Activated CD4-positive, alpha-beta T cell treated with anti-CD3 and anti-CD28 coated beads, Interleukin-2, amount 10 ng/mL, durations not matched to agents 7 days and 5 days (primary cell): ENCODE measurements at regions not wholly inside any gene's neighbourhood (a gene's known extent, or its start where the extent isn't known, plus 50 kb on each side); places are given as distances from the start of the nearest gene placed in this dataset.

ENCODE experiments used
- CTCF ChIA-PET: fragments of 350-600 bp; sonication (Branson Sonifier 250); formaldehyde crosslinking; loops from one replicate; lab custom pipeline; 2021; ENCODE audit warnings: antibody characterized with exemption; lab: Charles Lee
- POLR2A ChIA-PET: fragments of 350-600 bp; sonication (Branson Sonifier 250); formaldehyde crosslinking; loops from one replicate; lab custom pipeline; 2021; ENCODE audit warnings: antibody characterized with exemption; lab: Charles Lee
- DNase-seq: peaks from one replicate; pipeline ENCODE4 v3.0.0-alpha.2; 2020
- H3K27ac Mint-ChIP-seq: one replicate; pipeline ENCODE4 v1.8.0; 2021; ENCODE audit warnings: mild to moderate bottlenecking, moderate library complexity, mixed read lengths
- H3K27me3 Mint-ChIP-seq: one replicate; pipeline ENCODE4 v1.8.0; 2021; ENCODE audit warnings: mixed read lengths
- H3K36me3 Mint-ChIP-seq: one replicate; pipeline ENCODE4 v1.8.0; 2021; ENCODE audit warnings: low read depth, mixed read lengths
- H3K4me1 Mint-ChIP-seq: one replicate; pipeline ENCODE4 v1.8.0; 2021; ENCODE audit warnings: mixed read lengths
- H3K4me3 Mint-ChIP-seq: one replicate; pipeline ENCODE4 v1.8.0; 2021; ENCODE audit warnings: mild to moderate bottlenecking, moderate library complexity, mixed read lengths
- H3K9me3 Mint-ChIP-seq: one replicate; pipeline ENCODE4 v1.8.0; 2021; ENCODE audit warnings: mixed read lengths

DNA sequence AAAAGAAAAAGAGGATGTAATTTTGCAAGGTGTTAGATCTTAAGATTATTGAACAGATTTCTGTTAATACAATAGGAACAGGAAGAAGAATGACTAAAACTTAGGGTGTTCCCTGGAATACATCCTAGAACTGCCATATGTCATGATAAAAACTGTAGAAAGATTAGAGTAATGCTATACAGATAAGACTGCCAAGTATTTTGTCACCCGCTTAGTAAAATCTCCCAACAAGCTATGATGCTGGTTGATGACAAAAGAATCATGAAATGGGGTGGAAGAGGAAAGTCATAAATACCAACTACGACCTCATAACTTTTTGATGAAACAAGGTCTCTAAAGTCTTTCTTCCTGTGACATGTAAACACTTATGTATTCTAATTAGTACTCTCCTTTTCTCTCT lies 163.6 kb upstream of the COL3A1 start:
- Mint-ChIP-seq H3K27me3 (no peaks in the 10 kb centered on the region), H3K36me3 (no peaks in the 10 kb centered on the region)
- CTCF ChIA-PET: no interaction called here

DNA sequence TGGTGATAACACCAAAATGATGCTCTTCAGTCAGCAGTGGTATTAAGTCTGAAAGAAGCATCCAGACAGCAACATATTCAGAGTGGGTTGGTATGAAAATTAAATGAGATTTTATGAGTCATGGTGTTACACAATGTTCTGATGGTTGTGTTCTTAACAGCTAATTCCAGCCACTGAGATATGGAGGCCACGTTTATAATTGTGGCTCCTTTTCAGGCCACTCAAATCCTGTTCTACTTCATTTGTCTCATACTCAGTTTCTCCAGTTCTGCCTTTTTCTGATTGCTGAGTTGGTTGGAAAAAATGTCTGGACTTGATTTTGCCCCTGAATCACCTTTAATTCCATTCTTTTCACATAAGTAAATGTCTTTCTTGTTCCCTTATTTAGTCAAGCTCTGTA lies 162.7 kb upstream of the COL3A1 start:
- H3K4me3 Mint-ChIP-seq: no peak overlapping the region
- H3K4me1 Mint-ChIP-seq: no peaks in the 10 kb centered on the region
- no peak for DNase-seq
- no peaks in the 10 kb centered on the region for H3K27me3 Mint-ChIP-seq
- H3K27ac Mint-ChIP-seq: no peak overlapping the region
- ChIA-PET POLR2A (no interaction called here), CTCF (no interaction called here)
- no peaks in the 10 kb centered on the region for H3K36me3 Mint-ChIP-seq
- H3K9me3 Mint-ChIP-seq: no peaks in the 10 kb centered on the region

More for the DNA sequence above, 163.6 kb upstream of the COL3A1 start:
- Mint-ChIP-seq H3K9me3 (no peaks in the 10 kb centered on the region), H3K4me3 (no peak overlapping the region), H3K4me1 (no peaks in the 10 kb centered on the region), H3K27ac (no peak overlapping the region)
- DNase-seq: no peak
- POLR2A ChIA-PET: no interaction called here

DNA sequence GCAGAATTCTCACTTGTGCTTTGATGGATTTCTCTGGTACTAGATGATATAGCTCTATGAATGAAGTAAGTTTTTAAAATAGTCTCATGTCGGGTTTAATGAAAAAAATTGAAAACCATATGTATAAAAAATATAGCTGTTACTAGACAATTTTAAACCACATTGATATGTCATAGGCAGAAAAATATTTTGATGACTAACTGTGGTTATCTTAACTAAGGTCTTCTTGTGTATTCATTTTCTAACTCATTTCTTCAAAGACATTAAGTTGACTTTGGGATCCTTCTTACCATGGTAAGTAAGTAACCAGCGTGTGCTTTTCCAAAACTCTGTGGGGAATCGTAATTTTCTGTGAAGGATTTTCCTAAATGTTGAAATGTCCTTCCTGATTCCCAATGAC lies 160.9 kb upstream of the COL3A1 start:
- CTCF ChIA-PET: no interaction called here
- H3K27ac Mint-ChIP-seq: no peak overlapping the region
- no peak for DNase-seq
- H3K27me3 Mint-ChIP-seq: no peaks in the 10 kb centered on the region
- no peaks in the 10 kb centered on the region for H3K36me3 Mint-ChIP-seq
- no peaks in the 10 kb centered on the region for H3K9me3 Mint-ChIP-seq
- POLR2A ChIA-PET: no interaction called here
- H3K4me3 Mint-ChIP-seq: no peak overlapping the region
- H3K4me1 Mint-ChIP-seq: no peaks in the 10 kb centered on the region

DNA sequence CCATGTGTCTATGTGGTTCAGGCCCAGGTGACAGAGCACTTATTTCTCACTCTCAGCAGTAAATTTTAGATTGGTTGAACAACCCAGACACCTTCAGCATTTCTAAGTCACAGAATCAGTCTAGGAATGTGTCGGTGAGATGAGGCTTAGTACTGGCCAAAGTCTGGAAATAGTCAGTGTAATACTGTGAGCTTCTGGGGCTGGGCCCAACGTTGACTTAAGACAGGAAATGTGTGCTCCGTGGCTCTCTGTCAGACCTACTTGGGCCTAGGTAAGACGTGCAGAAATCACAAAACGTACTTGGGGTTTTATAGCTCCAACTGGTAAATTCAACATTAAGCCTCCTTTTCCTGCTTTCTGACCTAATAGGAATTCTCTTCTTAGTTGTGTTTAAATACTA lies 160.3 kb upstream of the COL3A1 start:
- no peak for DNase-seq
- H3K36me3 Mint-ChIP-seq: no peaks in the 10 kb centered on the region
- ChIA-PET POLR2A (no interaction called here), CTCF (no interaction called here)
- no peaks in the 10 kb centered on the region for H3K4me1 Mint-ChIP-seq
- H3K9me3 Mint-ChIP-seq: no peaks in the 10 kb centered on the region
- no peak overlapping the region for H3K4me3 Mint-ChIP-seq
- H3K27ac Mint-ChIP-seq: no peak overlapping the region
- no peaks in the 10 kb centered on the region for H3K27me3 Mint-ChIP-seq

DNA sequence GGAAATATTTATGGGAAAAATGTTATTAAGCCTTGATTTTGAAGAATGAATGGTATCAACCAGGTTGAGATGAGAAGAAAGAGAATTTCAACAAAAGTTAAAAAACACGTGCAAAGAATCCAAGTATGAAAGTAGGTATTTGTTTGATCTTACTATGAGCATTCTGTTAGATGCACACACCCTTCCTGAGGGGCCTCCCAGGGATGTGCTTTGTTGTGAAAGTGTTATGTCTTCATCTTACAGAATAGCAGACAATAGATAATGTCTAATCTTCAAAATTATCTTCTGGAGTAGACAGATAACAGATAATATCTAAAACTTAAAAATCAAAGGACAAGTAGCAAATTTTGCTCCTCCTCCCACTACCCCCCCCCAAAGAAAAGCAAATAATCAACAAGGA lies 155.2 kb upstream of the COL3A1 start:
- DNase-seq: no peak
- CTCF ChIA-PET: no interaction called here
- H3K4me3 Mint-ChIP-seq: no peak overlapping the region
- no peaks in the 10 kb centered on the region for H3K36me3 Mint-ChIP-seq
- H3K9me3 Mint-ChIP-seq: no peaks in the 10 kb centered on the region
- no peaks in the 10 kb centered on the region for H3K4me1 Mint-ChIP-seq
- H3K27ac Mint-ChIP-seq: no peak overlapping the region
- POLR2A ChIA-PET: no interaction called here
- H3K27me3 Mint-ChIP-seq: no peaks in the 10 kb centered on the region

DNA sequence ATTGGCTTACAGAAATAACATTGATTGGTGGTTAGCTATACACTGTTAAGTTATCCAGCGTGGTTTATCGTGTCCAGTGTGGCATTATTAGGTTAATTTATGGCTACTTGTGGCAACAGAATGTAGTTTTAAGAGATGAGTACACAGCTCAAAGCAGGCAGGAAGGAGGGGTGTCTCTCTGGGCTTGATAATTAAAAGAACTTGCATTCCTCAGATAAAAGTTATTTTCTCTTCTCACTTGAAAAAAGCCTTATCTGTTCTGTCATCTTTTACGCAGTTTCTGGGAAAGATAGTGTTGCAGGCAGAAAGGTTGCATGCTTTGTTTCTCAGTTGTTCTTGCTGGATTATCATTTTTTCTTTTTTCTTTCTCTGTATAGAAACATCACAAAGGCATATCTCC lies 154.4 kb upstream of the COL3A1 start:
- no peaks in the 10 kb centered on the region for H3K9me3 Mint-ChIP-seq
- H3K27ac Mint-ChIP-seq: no peak overlapping the region
- POLR2A ChIA-PET: no interaction called here
- H3K27me3 Mint-ChIP-seq: no peaks in the 10 kb centered on the region
- no peak for DNase-seq
- H3K4me3 Mint-ChIP-seq: no peak overlapping the region
- CTCF ChIA-PET: no interaction called here
- no peaks in the 10 kb centered on the region for H3K36me3 Mint-ChIP-seq
- no peaks in the 10 kb centered on the region for H3K4me1 Mint-ChIP-seq

DNA sequence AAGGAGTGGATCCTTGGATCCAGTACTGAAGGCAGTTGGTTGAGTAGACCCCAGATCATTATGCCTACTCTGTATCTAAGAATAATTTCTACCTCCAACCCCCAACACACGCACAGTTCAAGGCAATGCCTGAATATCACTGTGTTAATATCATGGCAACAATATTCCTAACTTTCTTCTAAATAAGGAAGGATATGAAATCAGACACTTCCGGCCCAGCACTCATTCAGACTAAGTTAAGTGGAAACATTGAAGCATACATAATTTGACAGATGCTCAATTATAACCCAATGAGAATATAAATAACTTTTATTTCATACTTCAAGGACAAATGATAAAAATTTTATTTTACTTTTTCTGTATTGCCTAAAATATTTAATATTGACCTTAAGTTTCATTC lies 153.6 kb upstream of the COL3A1 start:
- Mint-ChIP-seq H3K27me3 (no peaks in the 10 kb centered on the region), H3K4me1 (no peaks in the 10 kb centered on the region), H3K4me3 (no peak overlapping the region), H3K36me3 (no peaks in the 10 kb centered on the region), H3K27ac (no peak overlapping the region), H3K9me3 (no peaks in the 10 kb centered on the region)
- DNase-seq: no peak
- POLR2A ChIA-PET: no interaction called here
- CTCF ChIA-PET: no interaction called here

DNA sequence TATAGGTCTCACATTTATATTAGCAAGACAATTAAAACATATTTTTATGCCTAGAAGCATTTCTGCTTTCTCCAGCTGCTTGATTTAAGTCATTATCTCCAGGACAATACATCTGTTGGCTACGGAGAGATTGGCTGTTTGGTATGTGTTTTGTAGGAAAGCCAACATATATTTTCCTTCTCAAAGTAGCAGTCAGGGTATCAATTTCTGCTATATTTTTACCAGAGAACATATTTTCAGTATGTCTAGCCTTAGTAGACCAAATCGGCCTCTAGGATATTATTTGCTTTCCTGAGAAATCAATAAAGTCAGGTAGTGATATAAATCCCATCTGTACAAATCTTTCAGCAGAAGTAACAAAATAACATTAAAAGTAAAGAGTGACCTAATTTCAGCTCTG lies 150.0 kb upstream of the COL3A1 start:
- no peaks in the 10 kb centered on the region for H3K9me3 Mint-ChIP-seq
- no peaks in the 10 kb centered on the region for H3K4me1 Mint-ChIP-seq
- no peaks in the 10 kb centered on the region for H3K36me3 Mint-ChIP-seq
- no peak overlapping the region for H3K27ac Mint-ChIP-seq
- POLR2A ChIA-PET: no interaction called here
- DNase-seq: no peak
- H3K4me3 Mint-ChIP-seq: no peak overlapping the region
- no peaks in the 10 kb centered on the region for H3K27me3 Mint-ChIP-seq
- CTCF ChIA-PET: no interaction called here

DNA sequence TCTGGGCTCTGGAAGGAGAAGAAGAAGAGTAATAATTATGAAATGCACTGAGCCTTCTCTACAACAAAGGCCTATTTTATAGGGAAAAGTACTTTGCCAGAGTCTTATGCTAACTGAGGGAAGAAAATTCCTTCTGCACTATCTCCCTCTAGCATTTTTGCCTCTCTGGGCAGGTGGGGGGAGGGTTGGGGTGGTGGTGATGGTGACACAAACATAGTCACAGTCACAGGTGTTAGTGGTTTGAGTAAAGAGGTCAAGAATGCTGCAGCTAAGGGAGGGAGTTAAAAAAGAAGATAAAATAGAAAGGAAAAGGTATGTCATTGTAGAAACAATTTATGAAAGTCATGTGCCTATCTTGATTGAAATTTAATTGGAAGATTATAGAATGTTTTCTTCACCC lies 140.8 kb upstream of the COL3A1 start:
- Mint-ChIP-seq H3K9me3 (peaks cover 8% of the 10 kb centered on the region), H3K36me3 (no peaks in the 10 kb centered on the region), H3K4me1 (no peaks in the 10 kb centered on the region), H3K27ac (no peak overlapping the region), H3K27me3 (no peaks in the 10 kb centered on the region), H3K4me3 (no peak overlapping the region)
- no peak for DNase-seq
- ChIA-PET POLR2A (no interaction called here), CTCF (no interaction called here)

DNA sequence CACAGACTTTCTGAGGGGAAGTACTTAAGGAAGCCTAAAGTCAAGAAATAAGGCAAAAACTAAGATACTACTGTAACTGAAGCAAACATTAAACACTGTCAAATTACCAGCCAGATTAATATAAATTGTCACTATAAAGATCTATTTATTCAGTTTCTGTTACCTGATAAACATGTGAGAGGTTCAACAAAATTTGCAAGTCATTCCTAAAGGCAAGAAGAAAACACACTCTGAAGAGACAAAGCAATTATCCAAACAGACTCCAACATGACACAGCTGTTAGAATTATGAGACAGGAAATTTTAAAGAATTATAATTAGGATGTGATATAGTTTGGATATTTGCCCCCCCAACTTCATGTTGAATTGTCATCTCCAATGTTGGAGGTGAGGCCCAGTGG lies 140.4 kb upstream of the COL3A1 start:
- H3K27me3 Mint-ChIP-seq: no peaks in the 10 kb centered on the region
- H3K4me1 Mint-ChIP-seq: no peaks in the 10 kb centered on the region
- CTCF ChIA-PET: no interaction called here
- H3K27ac Mint-ChIP-seq: no peak overlapping the region
- peaks cover 10% of the 10 kb centered on the region for H3K9me3 Mint-ChIP-seq
- no peak for DNase-seq
- H3K4me3 Mint-ChIP-seq: no peak overlapping the region
- H3K36me3 Mint-ChIP-seq: no peaks in the 10 kb centered on the region
- POLR2A ChIA-PET: no interaction called here

DNA sequence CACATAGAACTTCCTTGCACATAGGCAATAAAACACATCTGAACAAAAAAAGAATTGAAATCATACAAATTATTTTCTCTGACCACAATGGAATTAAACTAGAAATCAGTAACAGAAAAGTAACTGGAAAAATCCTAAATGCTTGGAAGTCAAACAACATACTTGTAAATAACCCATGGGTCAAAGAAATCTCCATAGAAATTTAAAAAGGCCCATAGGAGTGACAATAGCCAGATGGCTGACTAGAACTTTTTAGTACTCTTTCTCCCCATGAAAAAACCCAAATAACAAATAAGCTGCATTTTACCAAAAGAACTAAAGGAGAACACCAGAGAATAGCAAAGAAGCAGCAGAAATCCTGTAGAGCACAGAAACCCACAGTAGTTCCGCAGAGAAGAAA lies 139.2 kb upstream of the COL3A1 start:
- Mint-ChIP-seq H3K9me3 (peaks cover 12% of the 10 kb centered on the region), H3K27ac (no peak overlapping the region), H3K36me3 (no peaks in the 10 kb centered on the region), H3K4me1 (no peaks in the 10 kb centered on the region), H3K27me3 (no peaks in the 10 kb centered on the region), H3K4me3 (no peak overlapping the region)
- POLR2A ChIA-PET: no interaction called here
- CTCF ChIA-PET: no interaction called here
- DNase-seq: no peak

DNA sequence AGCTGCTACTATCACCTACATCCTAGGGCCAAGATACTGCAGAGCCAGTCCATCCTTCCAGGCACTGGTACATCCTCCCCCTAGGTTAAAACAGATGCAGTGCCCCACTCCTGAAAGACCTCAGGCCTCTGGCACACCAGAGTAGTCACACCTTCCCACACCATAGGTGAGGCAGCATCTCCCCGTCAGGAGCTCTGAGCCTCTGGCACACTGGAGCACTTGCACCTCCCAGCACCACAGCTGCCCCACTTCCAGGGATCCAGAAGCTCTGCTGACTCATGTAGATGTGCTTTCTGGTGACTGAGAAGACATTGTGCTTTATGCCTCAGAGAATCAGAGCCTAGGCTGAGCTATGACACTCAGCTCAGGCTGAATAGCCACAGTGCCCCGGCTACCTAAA lies 138.4 kb upstream of the COL3A1 start:
- DNase-seq: no peak
- H3K27me3 Mint-ChIP-seq: no peaks in the 10 kb centered on the region
- CTCF ChIA-PET: no interaction called here
- H3K36me3 Mint-ChIP-seq: no peaks in the 10 kb centered on the region
- peaks cover 9% of the 10 kb centered on the region for H3K9me3 Mint-ChIP-seq
- H3K4me1 Mint-ChIP-seq: no peaks in the 10 kb centered on the region
- POLR2A ChIA-PET: no interaction called here
- no peak overlapping the region for H3K27ac Mint-ChIP-seq
- H3K4me3 Mint-ChIP-seq: no peak overlapping the region

DNA sequence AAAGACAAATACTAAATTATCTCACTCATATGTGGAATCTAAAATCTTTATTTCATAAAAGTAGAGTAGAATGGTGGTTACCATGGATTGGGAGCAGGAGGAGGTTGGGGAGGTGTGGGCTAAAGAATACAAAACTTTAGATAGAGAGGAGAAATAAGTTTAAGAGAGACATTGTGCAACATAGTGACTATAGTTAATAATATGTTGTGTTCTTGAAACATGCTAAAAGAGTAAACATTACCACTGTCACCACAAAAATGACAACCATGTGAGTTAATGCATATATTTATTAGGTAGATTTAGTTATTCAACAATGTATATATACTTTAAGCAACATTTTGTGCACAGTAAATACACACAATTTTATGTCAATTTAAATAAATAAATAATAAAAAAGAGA lies 128.5 kb upstream of the COL3A1 start:
- ChIA-PET POLR2A (no interaction called here), CTCF (no interaction called here)
- no peaks in the 10 kb centered on the region for H3K27me3 Mint-ChIP-seq
- no peak overlapping the region for H3K4me3 Mint-ChIP-seq
- no peak overlapping the region for H3K27ac Mint-ChIP-seq
- H3K4me1 Mint-ChIP-seq: no peaks in the 10 kb centered on the region
- no peak for DNase-seq
- H3K9me3 Mint-ChIP-seq: peaks cover 4% of the 10 kb centered on the region
- no peaks in the 10 kb centered on the region for H3K36me3 Mint-ChIP-seq

DNA sequence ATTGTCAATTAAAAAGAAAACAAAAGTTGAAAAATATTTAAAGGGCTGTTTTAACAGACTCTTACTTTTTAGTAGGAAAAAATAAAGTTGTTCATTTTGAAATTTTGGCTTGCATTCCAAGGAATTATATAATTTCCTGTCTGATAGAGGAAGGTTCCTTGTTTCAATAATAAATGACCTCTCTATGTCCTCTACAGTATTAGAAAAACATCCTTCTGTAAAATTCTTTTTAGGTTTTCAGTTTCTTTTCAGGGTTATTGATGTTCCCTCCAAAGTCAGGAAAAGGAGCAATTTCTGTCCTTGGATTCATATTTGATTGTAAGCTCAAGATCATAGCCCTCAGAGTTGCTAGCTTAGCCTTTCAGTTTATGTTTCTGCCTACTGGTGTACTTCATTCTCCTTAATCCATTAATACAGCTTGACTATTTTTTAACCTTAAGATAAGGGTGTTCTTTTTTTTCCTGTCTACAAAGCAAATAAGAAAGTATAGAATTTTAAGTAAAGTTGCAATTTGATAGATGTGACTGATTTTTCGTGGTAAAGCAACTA lies 125.2 kb upstream of the COL3A1 start:
- ChIA-PET POLR2A (no interaction called here), CTCF (no interaction called here)
- H3K4me3 Mint-ChIP-seq: no peak overlapping the region
- no peak for DNase-seq
- no peak overlapping the region for H3K27ac Mint-ChIP-seq
- H3K9me3 Mint-ChIP-seq: peaks cover 4% of the 10 kb centered on the region
- no peaks in the 10 kb centered on the region for H3K36me3 Mint-ChIP-seq
- H3K4me1 Mint-ChIP-seq: no peaks in the 10 kb centered on the region
- H3K27me3 Mint-ChIP-seq: no peaks in the 10 kb centered on the region
